ENCODE measurements at regions not wholly inside any gene's neighbourhood (a gene's known extent, or its start where the extent isn't known, plus 50 kb on each side); places are given as distances from the start of the nearest gene placed in this dataset.

DNA sequence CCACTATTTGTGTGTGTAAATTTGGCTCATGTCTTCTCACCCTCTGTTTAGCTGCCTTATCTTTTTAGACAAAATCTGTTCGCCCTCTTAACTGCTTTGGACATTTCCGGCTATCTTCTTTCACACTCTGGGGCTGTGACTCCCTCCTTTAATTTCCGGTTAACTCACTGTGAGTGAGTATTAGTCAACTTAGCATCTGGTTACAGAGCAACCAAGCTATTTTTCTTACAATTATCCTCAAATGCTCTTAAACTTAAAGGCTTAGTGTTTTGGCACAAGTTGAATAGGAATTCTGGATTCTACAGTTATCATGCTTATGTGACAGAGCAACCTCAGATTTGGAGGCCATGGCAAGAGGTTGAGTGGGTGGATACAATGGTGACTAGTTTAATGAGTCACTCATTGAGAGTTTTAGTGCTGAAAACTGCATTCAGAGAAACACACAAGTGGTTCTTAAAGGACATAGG lies 177.6 kb upstream of the SEMA3A start:
- no peak for DNase-seq

- no peak for DNase-seq
These were observed 175.5 kb upstream of the SEMA3A start for GRCh38 chr7:84370114-84370513.

GRCh38 chr7:84368122-84368521 lies 173.5 kb upstream of the SEMA3A start:
- DNase-seq = no peak

- DNase-seq = no peak
These were observed 170.1 kb upstream of the SEMA3A start for GRCh38 chr7:84364708-84365107.

DNA sequence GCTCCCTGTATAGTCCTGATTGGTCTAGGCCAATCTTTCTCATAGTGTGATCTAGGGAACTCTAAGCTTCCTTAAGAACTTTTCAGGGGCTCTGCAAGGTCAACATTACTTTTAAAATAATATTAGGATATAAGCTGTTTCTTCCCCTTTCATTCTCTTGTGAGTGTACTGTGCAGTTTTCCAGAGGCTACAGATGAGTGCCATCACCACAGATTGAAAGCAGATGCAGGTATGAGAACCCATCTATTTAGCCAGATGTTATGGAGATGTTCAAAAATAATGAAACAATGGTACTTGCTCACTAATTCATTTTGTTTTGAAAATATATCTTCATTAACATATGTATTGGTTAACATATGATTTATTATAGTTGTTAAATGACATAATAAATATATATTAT lies 169.2 kb upstream of the SEMA3A start:
- no peak for DNase-seq

DNA sequence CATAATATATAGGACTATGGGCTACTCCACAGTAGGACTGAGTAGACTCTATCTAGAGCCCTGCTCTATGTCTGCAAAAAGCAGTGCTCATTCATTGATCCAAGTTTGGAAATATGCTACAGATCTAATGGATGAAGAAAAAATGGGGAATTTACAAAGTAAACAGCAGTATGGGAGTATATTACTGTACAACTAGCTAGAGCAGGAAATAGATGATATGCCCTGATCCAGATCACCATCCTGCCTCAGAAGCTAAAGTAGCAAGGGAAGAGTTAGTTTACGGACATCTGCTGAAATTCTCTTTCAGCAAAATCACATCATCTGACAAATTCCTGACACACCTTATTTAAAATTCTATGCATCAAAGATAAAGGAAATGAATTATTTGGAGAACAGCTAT lies 168.2 kb upstream of the SEMA3A start:
- DNase-seq = no peak

DNA sequence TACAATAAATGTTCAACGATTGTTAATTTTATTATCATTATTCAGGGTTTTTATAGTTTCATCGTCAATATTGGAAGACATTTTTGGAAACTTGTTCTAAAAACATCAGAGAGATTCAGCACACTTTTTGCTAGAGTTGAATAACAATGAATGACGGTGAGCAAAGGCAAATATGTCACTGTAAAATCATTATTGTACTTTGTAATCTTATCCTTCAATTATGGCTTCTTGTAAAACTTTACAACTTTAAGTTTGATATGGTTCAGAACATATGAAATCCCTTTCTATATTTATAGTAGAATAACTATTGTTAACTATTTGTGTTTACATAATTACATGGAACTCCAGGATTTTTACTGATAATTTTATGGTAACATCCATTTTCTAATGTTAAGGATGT lies 167.8 kb upstream of the SEMA3A start:
- DNase-seq = no peak

DNA sequence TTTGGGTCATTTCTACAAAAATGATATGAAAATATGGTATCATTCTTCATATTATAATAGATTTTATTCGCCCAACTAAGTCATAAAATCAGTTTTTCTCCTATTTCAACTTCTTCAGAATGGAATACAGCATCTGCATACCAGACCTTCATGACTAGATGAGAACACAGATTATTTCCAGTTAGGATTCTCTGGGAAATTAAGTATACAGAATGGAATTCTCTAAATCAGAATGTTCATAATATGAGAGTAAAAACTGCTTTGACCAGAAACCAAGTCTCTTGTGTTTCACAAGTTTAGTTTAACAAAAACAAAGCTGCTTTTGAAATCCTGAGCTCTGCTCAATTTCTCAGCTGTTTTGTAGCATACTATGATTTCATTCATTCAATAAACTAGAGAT lies 160.3 kb upstream of the SEMA3A start:
- DNase-seq = no peak

- no peak for DNase-seq
These were observed 159.4 kb upstream of the SEMA3A start for GRCh38 chr7:84354030-84354429.

- no peak for DNase-seq
These were observed 144.7 kb upstream of the SEMA3A start for GRCh38 chr7:84339306-84339705.

GRCh38 chr7:84337429-84337828 lies 142.8 kb upstream of the SEMA3A start:
- DNase-seq = no peak

DNA sequence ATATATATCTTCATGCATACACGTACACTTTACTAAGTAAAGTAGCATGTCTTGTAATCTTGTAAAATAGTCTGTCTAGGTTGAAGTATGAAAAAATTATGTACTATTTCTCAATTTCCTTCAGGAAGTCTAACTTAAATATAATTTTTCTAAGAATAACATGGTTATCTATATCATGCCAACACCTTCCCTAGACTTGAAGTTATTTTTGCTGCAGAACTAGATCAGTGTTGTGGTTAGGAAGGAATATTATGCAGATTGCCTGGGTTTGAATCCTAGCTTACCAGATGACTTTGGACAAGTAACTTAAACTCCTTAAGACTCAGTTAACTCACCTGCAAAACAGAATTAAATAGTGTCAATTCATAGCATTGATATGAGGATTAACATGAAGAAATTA lies 142.2 kb upstream of the SEMA3A start:
- DNase-seq = no peak

DNA sequence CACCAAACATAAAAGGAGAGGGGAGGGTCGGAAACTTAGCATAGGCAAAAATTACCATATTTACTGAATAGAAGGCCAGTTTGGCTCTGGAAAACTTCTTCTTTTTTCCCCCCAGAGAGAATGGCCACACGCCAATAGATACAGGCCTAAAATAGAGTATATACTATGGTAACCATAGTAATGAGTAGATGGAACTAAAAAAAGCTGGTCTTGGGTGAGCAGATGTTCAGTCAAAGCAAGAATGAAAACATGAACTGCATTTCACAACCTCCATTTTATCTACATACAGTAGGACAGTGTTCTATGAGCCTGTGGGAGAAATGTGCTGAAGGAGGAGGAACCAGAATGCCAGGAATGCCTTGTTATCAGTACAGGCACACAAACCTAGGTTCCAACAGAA lies 141.7 kb upstream of the SEMA3A start:
- no peak for DNase-seq

- no peak for DNase-seq
These were observed 137.0 kb upstream of the SEMA3A start for GRCh38 chr7:84331616-84332015.

GRCh38 chr7:84328571-84328970 lies 134.0 kb upstream of the SEMA3A start:
- DNase-seq = no peak

GRCh38 chr7:84324136-84324630 lies 129.6 kb upstream of the SEMA3A start:
- DNase-seq = no peak

DNA sequence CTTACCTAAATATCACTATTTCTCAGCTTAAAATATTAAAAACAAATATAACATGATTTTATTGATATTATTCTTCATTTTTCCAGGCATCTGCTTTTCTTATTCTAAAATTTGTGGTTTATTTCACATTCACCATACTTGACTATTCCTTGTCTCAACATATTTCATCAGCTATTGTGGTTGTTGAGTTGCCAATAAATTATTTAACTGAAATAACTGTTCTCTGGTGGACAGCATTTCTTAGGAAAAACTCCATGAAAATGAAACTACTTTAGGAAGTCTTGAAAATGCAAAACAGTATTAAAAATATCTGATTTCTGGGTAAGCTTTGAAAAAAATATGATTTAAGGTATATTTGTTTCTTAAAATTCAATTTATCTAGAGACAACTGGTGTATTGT lies 122.9 kb upstream of the SEMA3A start:
- no peak for DNase-seq

GRCh38 chr7:84314263-84314662 lies 119.7 kb upstream of the SEMA3A start:
- no peak for DNase-seq

DNA sequence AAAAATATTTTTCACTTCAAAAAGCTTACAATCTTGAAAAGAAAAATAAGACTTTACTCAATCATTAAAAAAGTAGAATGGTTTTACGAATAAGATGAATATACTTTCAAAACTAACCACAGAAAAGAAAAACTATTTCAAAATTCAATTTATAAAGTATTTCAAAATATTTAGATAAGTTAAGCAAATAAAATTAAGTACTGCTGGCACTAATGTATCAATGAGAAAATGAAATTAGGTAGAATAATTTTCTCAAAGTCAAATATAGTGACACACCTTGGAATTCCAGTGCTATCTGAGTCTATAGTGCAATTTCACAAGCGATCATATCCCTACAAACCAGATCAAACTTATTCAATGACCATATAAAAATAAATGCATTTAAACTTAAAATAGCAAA lies 109.8 kb upstream of the SEMA3A start:
- DNase-seq = no peak

- DNase-seq = no peak
These were observed 108.4 kb upstream of the SEMA3A start for GRCh38 chr7:84302949-84303348.

- no peak for DNase-seq
These were observed 103.0 kb upstream of the SEMA3A start for GRCh38 chr7:84297616-84298015.

DNA sequence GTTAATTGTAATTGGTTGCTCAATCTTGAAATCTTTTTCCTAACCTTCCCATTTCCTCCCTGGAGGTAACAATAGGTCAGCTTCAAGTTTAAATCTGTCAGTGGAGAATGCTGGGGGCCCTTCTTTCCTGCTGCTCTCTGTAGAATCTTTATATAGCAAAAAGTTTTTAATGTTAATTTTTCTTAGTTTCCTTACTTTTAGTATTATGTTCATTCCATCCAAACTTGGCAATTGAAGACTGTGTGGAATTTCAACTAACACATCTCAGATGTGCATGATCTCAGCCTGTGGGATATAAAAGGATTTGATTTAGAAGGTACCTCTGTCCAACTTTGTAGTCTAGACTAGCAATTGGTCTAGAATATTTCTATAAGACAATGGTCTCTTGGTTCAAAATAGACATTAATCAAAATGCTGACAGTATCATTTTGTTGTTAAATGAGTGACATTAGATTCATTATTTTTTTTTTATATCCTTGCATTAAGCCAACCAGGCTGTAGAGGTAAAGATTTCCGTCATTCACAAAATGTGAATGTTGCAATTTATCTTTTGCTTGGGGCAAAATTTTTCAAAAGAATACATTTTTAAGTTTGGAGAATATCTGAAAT lies 100.4 kb upstream of the SEMA3A start:
- DNase-seq = no peak

- DNase-seq = no peak
These were observed 99.8 kb upstream of the SEMA3A start for GRCh38 chr7:84294391-84294790.

DNA sequence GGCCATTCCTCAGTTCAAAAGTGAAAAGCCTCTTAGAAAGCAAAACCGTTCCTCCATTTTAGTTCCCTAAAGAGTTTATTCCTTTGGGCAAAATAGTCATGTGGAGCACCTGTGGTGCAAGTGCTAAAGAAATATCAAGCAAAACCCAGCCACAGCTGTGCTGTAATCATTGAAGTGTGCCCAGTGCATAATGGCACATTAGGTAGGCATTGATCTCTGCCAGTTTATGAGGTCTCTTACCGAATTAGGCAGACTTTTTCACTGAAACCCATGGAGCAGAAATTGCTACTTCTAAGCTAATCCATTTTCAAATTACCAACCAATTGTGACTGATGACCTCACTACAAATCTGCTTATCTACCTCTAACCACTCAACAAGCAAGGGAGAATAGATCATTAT lies 97.2 kb upstream of the SEMA3A start:
- no peak for DNase-seq

GRCh38 chr7:84283798-84284197 lies 89.2 kb upstream of the SEMA3A start:
- DNase-seq = no peak

All from CD4-positive, alpha-beta T cell treated with Interferon alpha-2 for 1 hour (primary cell).